Keratinocyte (primary cell): ENCODE measurements at regions not wholly inside any gene's neighbourhood (a gene's known extent, or its start where the extent isn't known, plus 50 kb on each side); places are given as distances from the start of the nearest gene placed in this dataset.

Source experiments
- DNase-seq: peaks from one replicate; pipeline ENCODE4 v3.0.0-alpha.2; 2011; ENCODE audit warnings: low read depth, missing footprints, low spot score
- FAIRE-seq: peaks from 2 replicates; lab custom pipeline; 2011; peaks lifted over from hg19 to GRCh38; lab: Jason Lieb, UNC
- H2AFZ ChIP-seq: 2 replicates; pipeline ENCODE4 v1.6.0; 2012; ENCODE audit warnings: low read length, control low read depth, inconsistent platforms; ENCODE audit not compliant: control insufficient read depth
- H3K27ac ChIP-seq: 2 replicates; pipeline ENCODE4 v1.5.1; 2011; ENCODE audit warnings: low read length; ENCODE audit not compliant: control insufficient read depth, insufficient read depth
- H3K27me3 ChIP-seq: 3 replicates; pipeline ENCODE4 v1.6.0; 2011; ENCODE audit warnings: low read length; ENCODE audit not compliant: control insufficient read depth, insufficient read depth; ENCODE audit errors: extremely low read depth
- H3K36me3 ChIP-seq, 2 experiments: 2 replicates in 1 of 2; 3 replicates in 1 of 2; pipeline ENCODE4 v1.5.1; 2011; ENCODE audit warnings: low read length in 2 of 2, mild to moderate bottlenecking in 1 of 2; ENCODE audit not compliant: control insufficient read depth in 2 of 2, insufficient read depth in 2 of 2; ENCODE audit errors: extremely low read depth in 1 of 2
- H3K4me1 ChIP-seq: 3 replicates; pipeline ENCODE4 v1.5.1; 2011; ENCODE audit warnings: low read length; ENCODE audit not compliant: control insufficient read depth, insufficient read depth; ENCODE audit errors: extremely low read depth
- H3K4me2 ChIP-seq: 3 replicates; pipeline ENCODE4 v1.6.0; 2011; ENCODE audit warnings: low read depth, low read length; ENCODE audit not compliant: control insufficient read depth, insufficient read depth; ENCODE audit errors: extremely low read depth
- H3K4me3 ChIP-seq, 3 experiments: fragments of 200-600 bp in 1 of 3; sonication (generic) in 1 of 3; 2 replicates in 2 of 3; 3 replicates in 1 of 3; pipeline ENCODE4 v1.5.1; 2011 to 2016; ENCODE audit warnings: low read length in 3 of 3, mild to moderate bottlenecking in 3 of 3, control low read depth in 2 of 3, inconsistent platforms in 1 of 3, low read depth in 1 of 3, mixed read lengths in 1 of 3, mixed run types in 1 of 3, moderate library complexity in 1 of 3; ENCODE audit not compliant: control insufficient read depth in 2 of 3, insufficient read depth in 2 of 3; ENCODE audit errors: extremely low read depth in 1 of 3
- H3K79me2 ChIP-seq: 2 replicates; pipeline ENCODE4 v1.6.0; 2012; ENCODE audit warnings: low read length; ENCODE audit not compliant: control insufficient read depth, insufficient read depth
- H3K9ac ChIP-seq: 3 replicates; pipeline ENCODE4 v1.6.0; 2011; ENCODE audit warnings: low read length; ENCODE audit not compliant: control insufficient read depth, insufficient read depth; ENCODE audit errors: extremely low read depth
- H3K9me1 ChIP-seq: 3 replicates; pipeline ENCODE4 v1.6.0; 2011; ENCODE audit warnings: low read length; ENCODE audit not compliant: control insufficient read depth, insufficient read depth; ENCODE audit errors: extremely low read depth
- H3K9me3 ChIP-seq: 2 replicates; pipeline ENCODE4 v1.5.1; 2012; ENCODE audit warnings: low read depth, low read length; ENCODE audit not compliant: control insufficient read depth
- H4K20me1 ChIP-seq: 3 replicates; pipeline ENCODE4 v1.6.0; 2011; ENCODE audit warnings: low read length; ENCODE audit not compliant: control insufficient read depth, insufficient read depth; ENCODE audit errors: extremely low read depth
- EZH2 ChIP-seq: IDR thresholded peaks from one replicate; pipeline ENCODE4 v1.6.1; 2012; ENCODE audit warnings: inconsistent platforms, mild to moderate bottlenecking, low read length, moderate library complexity
- dilution Hi-C: fragments of 300-500 bp; cut with MboI; formaldehyde crosslinking; loops from one replicate; pipeline ENCODE4 v1.7.0; 2020; ENCODE audit warnings: low sequenced_read_pairs; ENCODE audit not compliant: extremely low pct_ligation_motif_present
- TF ChIP-seq, protein P1 (sequence below), 3 experiments: IDR thresholded peaks in 1 of 3; conservative IDR thresholded peaks in 1 of 3; optimal IDR thresholded peaks in 1 of 3; 2 replicates in 2 of 3; 3 replicates in 1 of 3; pipeline versions ENCODE3 to v1.5.1; 2011; ENCODE audit warnings: low read length in 3 of 3, mild to moderate bottlenecking in 3 of 3, moderate library complexity in 2 of 3, control low read depth in 1 of 3, inconsistent platforms in 1 of 3; ENCODE audit not compliant: insufficient read depth in 2 of 3; ENCODE audit errors: extremely low read depth in 1 of 3

GRCh38 chr11:119910650-119911049 lies 181.7 kb upstream of the NECTIN1 start:
- H2AFZ ChIP-seq = no peak overlapping the region
- peaks cover 52% of the 10 kb centered on the region for H3K27me3 ChIP-seq
- no peaks in the 10 kb centered on the region for H3K79me2 ChIP-seq
- no peak overlapping the region for H3K9ac ChIP-seq
- no peak overlapping the region for H3K27ac ChIP-seq
- TF ChIP-seq EZH2 = no peak
- TF ChIP-seq, protein P1, sequence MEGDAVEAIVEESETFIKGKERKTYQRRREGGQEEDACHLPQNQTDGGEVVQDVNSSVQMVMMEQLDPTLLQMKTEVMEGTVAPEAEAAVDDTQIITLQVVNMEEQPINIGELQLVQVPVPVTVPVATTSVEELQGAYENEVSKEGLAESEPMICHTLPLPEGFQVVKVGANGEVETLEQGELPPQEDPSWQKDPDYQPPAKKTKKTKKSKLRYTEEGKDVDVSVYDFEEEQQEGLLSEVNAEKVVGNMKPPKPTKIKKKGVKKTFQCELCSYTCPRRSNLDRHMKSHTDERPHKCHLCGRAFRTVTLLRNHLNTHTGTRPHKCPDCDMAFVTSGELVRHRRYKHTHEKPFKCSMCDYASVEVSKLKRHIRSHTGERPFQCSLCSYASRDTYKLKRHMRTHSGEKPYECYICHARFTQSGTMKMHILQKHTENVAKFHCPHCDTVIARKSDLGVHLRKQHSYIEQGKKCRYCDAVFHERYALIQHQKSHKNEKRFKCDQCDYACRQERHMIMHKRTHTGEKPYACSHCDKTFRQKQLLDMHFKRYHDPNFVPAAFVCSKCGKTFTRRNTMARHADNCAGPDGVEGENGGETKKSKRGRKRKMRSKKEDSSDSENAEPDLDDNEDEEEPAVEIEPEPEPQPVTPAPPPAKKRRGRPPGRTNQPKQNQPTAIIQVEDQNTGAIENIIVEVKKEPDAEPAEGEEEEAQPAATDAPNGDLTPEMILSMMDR (optimal IDR thresholded peaks at IDR 0.05 in 1 of 3, IDR thresholded peaks at IDR 0.05 in 1 of 3, conservative IDR thresholded peaks at IDR 0.05 in 1 of 3; ENCODE audit: extremely low read depth in 1 of 3, insufficient read depth in 2 of 3, low read length in 3 of 3) = no peak
- DNase-seq (no peak), FAIRE-seq (no peak)
- no peak overlapping the region for H3K4me3 ChIP-seq
- H3K9me1 ChIP-seq = no peaks in the 10 kb centered on the region
- H3K9me3 ChIP-seq = peaks cover 1% of the 10 kb centered on the region
- dilution Hi-C loops = no loop called here
- no peaks in the 10 kb centered on the region for H3K36me3 ChIP-seq
- no peak overlapping the region for H3K4me2 ChIP-seq
- no peaks in the 10 kb centered on the region for H4K20me1 ChIP-seq
- no peaks in the 10 kb centered on the region for H3K4me1 ChIP-seq

- H3K27me3 ChIP-seq = peaks cover 57% of the 10 kb centered on the region
Observed at GRCh38 chr11:119910051-119910450, 181.1 kb upstream of the NECTIN1 start.

More at GRCh38 chr11:119910051-119910450, 181.1 kb upstream of the NECTIN1 start:
- TF ChIP-seq, protein P1 (optimal IDR thresholded peaks at IDR 0.05 in 1 of 3, IDR thresholded peaks at IDR 0.05 in 1 of 3, conservative IDR thresholded peaks at IDR 0.05 in 1 of 3; ENCODE audit: extremely low read depth in 1 of 3, insufficient read depth in 2 of 3, low read length in 3 of 3) = no peak
- no peak for TF ChIP-seq EZH2
- DNase-seq (no peak), FAIRE-seq (no peak)
- H3K4me2 ChIP-seq = no peak overlapping the region
- no peaks in the 10 kb centered on the region for H3K36me3 ChIP-seq
- H3K9ac ChIP-seq = no peak overlapping the region
- no peaks in the 10 kb centered on the region for H3K4me1 ChIP-seq
- no peak overlapping the region for H3K4me3 ChIP-seq
- no peak overlapping the region for H3K27ac ChIP-seq
- no peak overlapping the region for H2AFZ ChIP-seq
- no peaks in the 10 kb centered on the region for H3K9me1 ChIP-seq
- peaks cover 1% of the 10 kb centered on the region for H3K9me3 ChIP-seq
- no peaks in the 10 kb centered on the region for H4K20me1 ChIP-seq
- dilution Hi-C loops = no loop called here
- no peaks in the 10 kb centered on the region for H3K79me2 ChIP-seq
